Adrenal gland (tissue), 9 donors: ENCODE measurements at regions not wholly inside any gene's neighbourhood (a gene's known extent, or its start where the extent isn't known, plus 50 kb on each side); places are given as distances from the start of the nearest gene placed in this dataset.

Experiments
- DNase-seq, 7 donors: peaks; one replicate each; pipeline ENCODE4 v3.0.0-alpha.2; 2019 to 2020
- H3K27ac ChIP-seq, 5 donors: fragments of 200-600 bp; sonication (generic) in 4 of 5; 1 replicate in 3 of 5; 2 replicates in 2 of 5; pipeline versions ENCODE4 v1.5.1 to v1.8.0; 2016 to 2020; ENCODE audit warnings: mild to moderate bottlenecking in 1 of 5
- H3K27me3 ChIP-seq: fragments of 200-600 bp; 2 replicates; pipeline ENCODE4 v1.8.0; 2021
- H3K36me3 ChIP-seq, 2 donors: fragments of 200-600 bp; replicated peaks in 1 of 2; 1 replicate in 1 of 2; 2 replicates in 1 of 2; pipeline versions ENCODE4 v1.5.1 to v1.8.0; 2018 to 2022
- H3K4me1 ChIP-seq, 2 donors: fragments of 200-600 bp; replicated peaks in 1 of 2; 1 replicate in 1 of 2; 2 replicates in 1 of 2; pipeline versions ENCODE4 v1.5.1 to v1.8.0; 2018 to 2021
- H3K4me3 ChIP-seq, 4 donors: fragments of 200-600 bp; sonication (generic) in 3 of 4; one replicate each; pipeline ENCODE4 v1.5.1; 2016 to 2018
- H3K9me3 ChIP-seq, 3 donors: fragments of 200-600 bp; sonication (generic) in 1 of 3; replicated peaks in 1 of 3; 1 replicate in 2 of 3; 2 replicates in 1 of 3; pipeline versions ENCODE4 v1.5.1 to v1.8.0; 2016 to 2021
- CTCF ChIP-seq, 6 experiments: fragments of 450-650 bp in 4 of 6; fragments of 200-600 bp in 2 of 6; sonication (generic) in 1 of 6; IDR thresholded peaks; 1 replicate in 5 of 6; 2 replicates in 1 of 6; pipeline versions ENCODE4 v1.5.1 to v1.8.0; 2016 to 2021; ENCODE audit warnings: antibody characterized with exemption in 6 of 6, mild to moderate bottlenecking in 2 of 6, moderate library complexity in 1 of 6
- POLR2A ChIP-seq, 2 donors: fragments of 450-650 bp; IDR thresholded peaks; one replicate each; pipeline ENCODE4 v1.6.1; 2017; ENCODE audit warnings: antibody characterized with exemption in 2 of 2, mild to moderate bottlenecking in 2 of 2, moderate library complexity in 1 of 2
- WGBS, 4 donors: extraction: QIAGEN DNeasy Blood & Tissue Kit in 2 of 4; methylation state at CpG; one replicate each; pipeline versions ENCODE4 v1.1.5 to v1.1.7; 2013 to 2017; 5-methylcytosine and 5-hydroxymethylcytosine counted together
- intact Hi-C, 2 donors: fragments of 100-400 bp; cut with DNase I; formaldehyde crosslinking; loops; one replicate each; pipeline versions ENCODE4 v1.14.1 to v1.15.0; 2022 to 2023
- donor health status: healthy with polysubstance abuse.
- donor health status: Bipolar disorder and iron deficiency.
- donor health status: DM: yes; HTN: yes; CAD: no.
- donor health status: DM: no; HTN: no; CAD: no.
- donor health status: DM: no; HTN: no; CAD: no.

- Histone ChIP-seq H3K4me3 (no peak overlapping the region), H3K36me3 (no peaks in the 10 kb centered on the region), H3K27ac (no peak overlapping the region), H3K27me3 (peaks cover 12% of the 10 kb centered on the region), H3K9me3 (no peaks in the 10 kb centered on the region), H3K4me1 (no peaks in the 10 kb centered on the region)
- no peak for TF ChIP-seq POLR2A (IDR thresholded peaks at IDR 0.05)
- intact Hi-C loops = no loop called here
- no peak for DNase-seq
Observed at GRCh38 chr17:70366386-70366785, 197.1 kb downstream of the KCNJ2 start.

GRCh38 chr17:70368011-70368410, 198.7 kb downstream of the KCNJ2 start:
- H3K9me3 ChIP-seq = no peaks in the 10 kb centered on the region
- DNase-seq = no peak
- intact Hi-C loops = no loop called here
- H3K36me3 ChIP-seq = no peaks in the 10 kb centered on the region
- H3K27ac ChIP-seq = no peak overlapping the region
- H3K4me3 ChIP-seq = no peak overlapping the region
- no peak for TF ChIP-seq POLR2A (IDR thresholded peaks at IDR 0.05)
- no peak for TF ChIP-seq CTCF (IDR thresholded peaks at IDR 0.05)
- H3K4me1 ChIP-seq = no peaks in the 10 kb centered on the region
- peaks cover 12% of the 10 kb centered on the region for H3K27me3 ChIP-seq

- intact Hi-C loops = no loop called here
Observed at GRCh38 chr17:70369391-70369790, 200.1 kb downstream of the KCNJ2 start.

GRCh38 chr17:70370816-70371215, 201.5 kb downstream of the KCNJ2 start:
- 73 to 86% (median 77%) methylated on average over 4 of the region's 4 CpGs for WGBS, 4 donors
- H3K36me3 ChIP-seq = no peaks in the 10 kb centered on the region
- intact Hi-C loops = no loop called here
- DNase-seq = no peak
- no peak overlapping the region for H3K27ac ChIP-seq
- TF ChIP-seq POLR2A (IDR thresholded peaks at IDR 0.05) (no peak), CTCF (IDR thresholded peaks at IDR 0.05) (no peak)
- H3K4me3 ChIP-seq = no peak overlapping the region
- peaks cover 12% of the 10 kb centered on the region for H3K27me3 ChIP-seq
- no peaks in the 10 kb centered on the region for H3K9me3 ChIP-seq
- no peaks in the 10 kb centered on the region for H3K4me1 ChIP-seq

More at GRCh38 chr17:70369391-70369790, 200.1 kb downstream of the KCNJ2 start:
- TF ChIP-seq CTCF (IDR thresholded peaks at IDR 0.05) (no peak), POLR2A (IDR thresholded peaks at IDR 0.05) (no peak)
- no peaks in the 10 kb centered on the region for H3K36me3 ChIP-seq
- no peaks in the 10 kb centered on the region for H3K4me1 ChIP-seq
- peaks cover 12% of the 10 kb centered on the region for H3K27me3 ChIP-seq
- H3K27ac ChIP-seq = no peak overlapping the region
- H3K9me3 ChIP-seq = no peaks in the 10 kb centered on the region
- H3K4me3 ChIP-seq = no peak overlapping the region
- no peak for DNase-seq
- 68 to 83% (median 77%) methylated on average over 1 to 2 of the region's 2 CpGs for WGBS, 4 donors

- H3K27me3 ChIP-seq = peaks cover 8% of the 10 kb centered on the region
- DNase-seq = no peak
- H3K4me3 ChIP-seq = no peak overlapping the region
- TF ChIP-seq CTCF (IDR thresholded peaks at IDR 0.05) (no peak), POLR2A (IDR thresholded peaks at IDR 0.05) (no peak)
- H3K4me1 ChIP-seq = no peaks in the 10 kb centered on the region
- H3K27ac ChIP-seq = no peak overlapping the region
- H3K9me3 ChIP-seq = no peaks in the 10 kb centered on the region
- WGBS, 4 donors = 74 to 82% (median 81%) methylated on average over 1 of the region's 1 CpG
- intact Hi-C loops = no loop called here
- H3K36me3 ChIP-seq = no peaks in the 10 kb centered on the region
Observed at GRCh38 chr17:70373369-70373768, 204.0 kb downstream of the KCNJ2 start.
